Activated B cell treated with CpG ODN at 0.5 μM for 24 hours (primary cell): ENCODE measurements at regions not wholly inside any gene's neighbourhood (a gene's known extent, or its start where the extent isn't known, plus 50 kb on each side); places are given as distances from the start of the nearest gene placed in this dataset.

ENCODE experiments used
- ATAC-seq: fragments of 200-7000 bp; cut with Tn5 transposase; one replicate; pipeline ENCODE4 v1.10.0; 2021; ENCODE audit warnings: low read depth, mild to moderate bottlenecking, moderate library complexity
- CTCF ChIA-PET: fragments of 350-600 bp; sonication (Branson Sonifier 250); formaldehyde crosslinking; loops from one replicate; lab custom pipeline; 2021; ENCODE audit warnings: antibody characterized with exemption; lab: Charles Lee
- POLR2A ChIA-PET: fragments of 350-600 bp; sonication (Branson Sonifier 250); formaldehyde crosslinking; loops from one replicate; lab custom pipeline; 2021; ENCODE audit warnings: antibody characterized with exemption; lab: Charles Lee
- DNase-seq: peaks from one replicate; pipeline ENCODE4 v3.0.0; 2022
- H3K27ac Mint-ChIP-seq: one replicate; pipeline ENCODE4 v1.8.0; 2020; ENCODE audit warnings: mixed read lengths
- H3K27me3 Mint-ChIP-seq: one replicate; pipeline ENCODE4 v1.8.0; 2021; ENCODE audit warnings: mixed read lengths
- H3K36me3 Mint-ChIP-seq: one replicate; pipeline ENCODE4 v1.8.0; 2021; ENCODE audit warnings: low read depth, mixed read lengths
- H3K4me1 Mint-ChIP-seq: one replicate; pipeline ENCODE4 v1.8.0; 2021; ENCODE audit warnings: mixed read lengths
- H3K4me3 Mint-ChIP-seq: one replicate; pipeline ENCODE4 v1.8.0; 2020; ENCODE audit warnings: mild to moderate bottlenecking, mixed read lengths
- H3K9me3 Mint-ChIP-seq: one replicate; pipeline ENCODE4 v1.8.0; 2020; ENCODE audit warnings: mixed read lengths
- intact Hi-C: fragments of 100-400 bp; cut with micrococcal nuclease; formaldehyde crosslinking; loops from one replicate; pipeline ENCODE4 v1.15.1; 2024
- TF ChIP-seq, protein P1 (sequence below): fragments of 200-600 bp; IDR thresholded peaks from one replicate; pipeline ENCODE4 v1.8.0; 2022; ENCODE audit warnings: antibody characterized with exemption, mild to moderate bottlenecking

DNA sequence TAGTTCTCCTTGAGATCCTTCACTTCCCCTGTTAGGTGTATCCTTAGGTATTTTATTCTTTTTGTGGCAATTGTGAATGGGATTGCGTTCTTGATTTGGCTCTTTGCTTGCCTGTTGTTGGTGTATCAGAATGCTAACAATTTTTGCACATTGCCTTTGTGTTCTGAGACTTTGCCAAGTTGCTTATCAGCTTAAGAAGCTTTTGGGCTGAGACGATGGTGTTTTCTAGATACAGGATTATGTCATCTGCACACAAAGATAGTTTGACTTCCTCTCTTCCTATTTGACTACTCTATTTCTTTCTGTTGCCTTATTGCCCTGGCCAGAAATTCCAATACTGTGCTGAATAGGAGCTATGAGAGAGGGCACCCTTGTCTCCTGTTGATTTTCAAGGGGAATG lies 609.4 kb upstream of the COX7C start:
- POLR2A ChIA-PET, result no interaction called here
- H3K36me3 Mint-ChIP-seq, result no peaks in the 10 kb centered on the region
- H3K4me1 Mint-ChIP-seq, result no peaks in the 10 kb centered on the region
- H3K27ac Mint-ChIP-seq, result no peak overlapping the region
- DNase-seq, result no peak
- H3K27me3 Mint-ChIP-seq, result no peaks in the 10 kb centered on the region
- CTCF ChIA-PET, result no interaction called here
- TF ChIP-seq, protein P1, sequence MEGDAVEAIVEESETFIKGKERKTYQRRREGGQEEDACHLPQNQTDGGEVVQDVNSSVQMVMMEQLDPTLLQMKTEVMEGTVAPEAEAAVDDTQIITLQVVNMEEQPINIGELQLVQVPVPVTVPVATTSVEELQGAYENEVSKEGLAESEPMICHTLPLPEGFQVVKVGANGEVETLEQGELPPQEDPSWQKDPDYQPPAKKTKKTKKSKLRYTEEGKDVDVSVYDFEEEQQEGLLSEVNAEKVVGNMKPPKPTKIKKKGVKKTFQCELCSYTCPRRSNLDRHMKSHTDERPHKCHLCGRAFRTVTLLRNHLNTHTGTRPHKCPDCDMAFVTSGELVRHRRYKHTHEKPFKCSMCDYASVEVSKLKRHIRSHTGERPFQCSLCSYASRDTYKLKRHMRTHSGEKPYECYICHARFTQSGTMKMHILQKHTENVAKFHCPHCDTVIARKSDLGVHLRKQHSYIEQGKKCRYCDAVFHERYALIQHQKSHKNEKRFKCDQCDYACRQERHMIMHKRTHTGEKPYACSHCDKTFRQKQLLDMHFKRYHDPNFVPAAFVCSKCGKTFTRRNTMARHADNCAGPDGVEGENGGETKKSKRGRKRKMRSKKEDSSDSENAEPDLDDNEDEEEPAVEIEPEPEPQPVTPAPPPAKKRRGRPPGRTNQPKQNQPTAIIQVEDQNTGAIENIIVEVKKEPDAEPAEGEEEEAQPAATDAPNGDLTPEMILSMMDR, result no peak
- ATAC-seq, result no peak
- intact Hi-C loops, result no loop called here
- H3K9me3 Mint-ChIP-seq, result peaks cover 6% of the 10 kb centered on the region
- no peak overlapping the region for H3K4me3 Mint-ChIP-seq

DNA sequence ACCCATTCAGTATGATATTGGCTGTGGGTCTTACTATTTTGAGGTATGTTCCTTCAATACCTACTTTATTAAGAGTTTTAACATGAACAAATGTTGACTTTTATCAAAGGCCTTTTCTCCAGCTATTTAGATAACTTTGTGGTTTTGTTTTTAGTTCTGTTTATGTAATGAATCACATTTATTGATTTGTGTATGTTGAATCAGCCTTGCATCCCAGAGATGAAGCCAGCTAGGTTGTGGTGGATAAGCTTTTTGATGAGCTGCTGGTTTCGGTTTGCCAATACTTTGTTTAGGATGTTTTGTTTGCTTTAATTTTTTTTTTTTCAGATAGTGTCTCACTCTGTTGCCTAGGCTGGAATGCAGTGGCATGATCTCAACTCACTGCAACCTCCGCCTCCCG lies 609.0 kb upstream of the COX7C start:
- no peak overlapping the region for H3K27ac Mint-ChIP-seq
- ATAC-seq, result no peak
- TF ChIP-seq, protein P1, result no peak
- H3K36me3 Mint-ChIP-seq, result no peaks in the 10 kb centered on the region
- no peak for DNase-seq
- peaks cover 6% of the 10 kb centered on the region for H3K9me3 Mint-ChIP-seq
- CTCF ChIA-PET, result no interaction called here
- no peaks in the 10 kb centered on the region for H3K27me3 Mint-ChIP-seq
- intact Hi-C loops, result no loop called here
- POLR2A ChIA-PET, result no interaction called here
- H3K4me1 Mint-ChIP-seq, result no peaks in the 10 kb centered on the region
- H3K4me3 Mint-ChIP-seq, result no peak overlapping the region

DNA sequence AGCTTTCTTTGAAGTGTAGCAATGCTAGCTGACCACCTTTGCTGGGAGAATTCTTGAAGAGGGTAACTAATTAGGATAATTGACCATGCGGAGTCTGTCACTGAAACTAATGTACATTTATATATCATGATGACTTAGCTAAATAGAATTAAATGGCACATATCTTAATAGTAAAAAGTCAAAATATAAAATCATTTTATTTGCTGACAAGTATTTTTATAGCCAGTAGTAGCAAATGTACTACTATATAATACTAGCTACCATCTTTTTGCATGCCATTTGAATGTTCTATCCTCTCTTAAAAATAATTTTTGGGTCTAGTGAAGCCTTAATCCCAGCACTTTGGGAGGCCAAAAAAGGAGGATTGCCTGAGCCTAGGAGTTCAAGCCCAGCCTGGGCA lies 605.8 kb upstream of the COX7C start:
- TF ChIP-seq, protein P1, result no peak
- H3K4me3 Mint-ChIP-seq, result no peak overlapping the region
- H3K27ac Mint-ChIP-seq, result no peak overlapping the region
- DNase-seq (no peak), ATAC-seq (no peak)
- H3K27me3 Mint-ChIP-seq, result no peaks in the 10 kb centered on the region
- no peaks in the 10 kb centered on the region for H3K4me1 Mint-ChIP-seq
- H3K36me3 Mint-ChIP-seq, result no peaks in the 10 kb centered on the region
- POLR2A ChIA-PET, result no interaction called here
- H3K9me3 Mint-ChIP-seq, result peaks cover 6% of the 10 kb centered on the region
- intact Hi-C loops, result no loop called here
- CTCF ChIA-PET, result no interaction called here

DNA sequence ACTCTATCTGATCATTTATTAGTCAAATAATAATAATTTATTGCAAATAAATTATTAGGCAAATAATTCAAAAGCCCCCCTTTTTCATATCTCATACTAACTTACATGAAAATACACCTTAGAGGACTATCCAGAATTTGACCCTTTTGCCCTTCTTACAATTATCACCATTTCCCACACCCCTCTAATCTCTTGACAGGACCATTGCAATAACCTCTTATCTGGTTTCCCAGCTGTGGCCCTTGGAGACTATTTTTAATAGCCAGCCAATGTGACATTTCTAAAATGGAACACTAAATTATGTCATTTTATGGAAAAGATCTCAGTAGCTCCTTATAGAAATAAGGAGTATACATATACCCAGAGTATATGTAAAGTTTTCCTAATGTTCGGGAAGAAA lies 588.4 kb upstream of the COX7C start:
- POLR2A ChIA-PET, result no interaction called here
- CTCF ChIA-PET, result no interaction called here
- Mint-ChIP-seq H3K36me3 (no peaks in the 10 kb centered on the region), H3K27me3 (no peaks in the 10 kb centered on the region), H3K9me3 (peaks cover 7% of the 10 kb centered on the region), H3K4me1 (no peaks in the 10 kb centered on the region), H3K27ac (no peak overlapping the region), H3K4me3 (no peak overlapping the region)
- intact Hi-C loops, result no loop called here
- no peak for ATAC-seq
- no peak for DNase-seq
- TF ChIP-seq, protein P1, result no peak

DNA sequence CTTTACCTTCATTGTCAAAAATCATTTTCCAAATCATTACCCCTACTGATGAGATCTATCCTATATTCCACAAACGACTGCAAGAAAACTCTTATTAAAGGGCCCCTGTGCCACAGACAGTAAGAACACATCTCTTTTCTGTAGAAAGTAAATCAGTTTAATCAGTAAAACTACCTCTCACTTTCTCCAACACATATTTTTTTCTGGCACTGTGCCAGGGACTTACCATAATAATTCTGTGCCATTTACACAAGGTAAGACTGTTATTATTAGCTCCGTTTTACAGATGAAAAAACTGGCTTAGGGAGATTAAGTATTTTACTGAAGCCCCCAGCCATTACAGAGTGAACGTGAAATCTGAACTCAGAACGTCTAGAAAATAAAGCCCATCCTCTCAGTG lies 587.0 kb upstream of the COX7C start:
- ChIA-PET POLR2A (no interaction called here), CTCF (no interaction called here)
- Mint-ChIP-seq H3K27me3 (no peaks in the 10 kb centered on the region), H3K36me3 (no peaks in the 10 kb centered on the region), H3K27ac (no peak overlapping the region), H3K9me3 (peaks cover 8% of the 10 kb centered on the region), H3K4me1 (no peaks in the 10 kb centered on the region), H3K4me3 (no peak overlapping the region)
- TF ChIP-seq, protein P1, result no peak
- DNase-seq (no peak), ATAC-seq (no peak)
- intact Hi-C loops, result no loop called here
